ENCODE measurements at regions not wholly inside any gene's neighbourhood (a gene's known extent, or its start where the extent isn't known, plus 50 kb on each side); places are given as distances from the start of the nearest gene placed in this dataset.
"Not testable (repeated sequence)": the region's sequence is repeated elsewhere in the genome, so short reads cannot be mapped to it uniquely, and the experiment has no call there.

DNA sequence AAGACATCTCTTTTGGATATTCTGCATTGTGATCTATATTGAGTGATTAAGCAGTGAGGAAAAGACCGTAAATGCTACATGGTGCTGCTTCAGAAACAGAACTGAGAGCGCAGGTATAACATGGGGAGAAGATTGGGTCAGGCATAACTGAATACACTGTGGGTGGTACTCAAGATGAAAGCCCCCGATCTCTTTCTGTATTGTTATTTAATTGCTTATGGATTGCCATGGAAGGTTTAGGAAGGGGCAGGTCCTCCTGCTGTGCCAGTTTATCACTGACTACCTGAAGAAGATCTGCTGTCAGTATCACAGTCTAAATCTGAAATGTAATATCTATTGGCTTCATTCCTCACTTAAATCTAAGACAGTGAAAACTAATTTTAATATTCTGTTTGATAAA is 1568.7 kb upstream of the CELF4 start:
- no peak overlapping the region for H3K4me3 ChIP-seq (ENCODE audit: low read depth, low read length)
- DNase-seq (ENCODE audit: low read depth): no peak
- TF ChIP-seq, protein P1, sequence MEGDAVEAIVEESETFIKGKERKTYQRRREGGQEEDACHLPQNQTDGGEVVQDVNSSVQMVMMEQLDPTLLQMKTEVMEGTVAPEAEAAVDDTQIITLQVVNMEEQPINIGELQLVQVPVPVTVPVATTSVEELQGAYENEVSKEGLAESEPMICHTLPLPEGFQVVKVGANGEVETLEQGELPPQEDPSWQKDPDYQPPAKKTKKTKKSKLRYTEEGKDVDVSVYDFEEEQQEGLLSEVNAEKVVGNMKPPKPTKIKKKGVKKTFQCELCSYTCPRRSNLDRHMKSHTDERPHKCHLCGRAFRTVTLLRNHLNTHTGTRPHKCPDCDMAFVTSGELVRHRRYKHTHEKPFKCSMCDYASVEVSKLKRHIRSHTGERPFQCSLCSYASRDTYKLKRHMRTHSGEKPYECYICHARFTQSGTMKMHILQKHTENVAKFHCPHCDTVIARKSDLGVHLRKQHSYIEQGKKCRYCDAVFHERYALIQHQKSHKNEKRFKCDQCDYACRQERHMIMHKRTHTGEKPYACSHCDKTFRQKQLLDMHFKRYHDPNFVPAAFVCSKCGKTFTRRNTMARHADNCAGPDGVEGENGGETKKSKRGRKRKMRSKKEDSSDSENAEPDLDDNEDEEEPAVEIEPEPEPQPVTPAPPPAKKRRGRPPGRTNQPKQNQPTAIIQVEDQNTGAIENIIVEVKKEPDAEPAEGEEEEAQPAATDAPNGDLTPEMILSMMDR (IDR thresholded peaks at IDR 0.05; ENCODE audit: low read depth, low read length): no peak
- no peak for TF ChIP-seq POLR2A (IDR thresholded peaks at IDR 0.05; ENCODE audit: extremely low read depth, insufficient read length)
- TF ChIP-seq, protein P2, sequence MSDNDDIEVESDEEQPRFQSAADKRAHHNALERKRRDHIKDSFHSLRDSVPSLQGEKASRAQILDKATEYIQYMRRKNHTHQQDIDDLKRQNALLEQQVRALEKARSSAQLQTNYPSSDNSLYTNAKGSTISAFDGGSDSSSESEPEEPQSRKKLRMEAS (IDR thresholded peaks at IDR 0.05; ENCODE audit: low read depth, low read length): no peak
- TF ChIP-seq MYC (IDR thresholded peaks at IDR 0.05; ENCODE audit: low read depth, low read length): no peak

DNA sequence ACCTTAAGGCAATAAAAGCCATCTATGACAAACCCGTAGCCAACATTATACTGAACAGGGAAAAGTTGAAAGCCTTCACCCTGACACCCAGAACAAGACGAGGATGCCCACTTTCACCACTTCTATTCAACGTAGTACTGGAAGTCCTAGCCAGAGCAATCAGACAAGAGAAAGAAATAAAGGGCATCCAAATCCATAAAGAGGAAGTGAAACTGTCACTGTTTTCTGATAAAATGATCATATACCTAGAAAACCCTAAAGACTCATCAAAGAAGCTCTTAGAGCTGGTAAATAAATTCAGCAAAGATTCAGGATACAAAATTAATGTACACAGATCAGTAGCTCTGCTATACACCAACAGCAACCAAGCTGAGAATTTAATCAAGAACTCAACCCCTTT is 1561.9 kb upstream of the CELF4 start:
- DNase-seq (ENCODE audit: low read depth); H3K4me3 ChIP-seq (ENCODE audit: low read depth, low read length): not testable (repeated sequence)

DNA sequence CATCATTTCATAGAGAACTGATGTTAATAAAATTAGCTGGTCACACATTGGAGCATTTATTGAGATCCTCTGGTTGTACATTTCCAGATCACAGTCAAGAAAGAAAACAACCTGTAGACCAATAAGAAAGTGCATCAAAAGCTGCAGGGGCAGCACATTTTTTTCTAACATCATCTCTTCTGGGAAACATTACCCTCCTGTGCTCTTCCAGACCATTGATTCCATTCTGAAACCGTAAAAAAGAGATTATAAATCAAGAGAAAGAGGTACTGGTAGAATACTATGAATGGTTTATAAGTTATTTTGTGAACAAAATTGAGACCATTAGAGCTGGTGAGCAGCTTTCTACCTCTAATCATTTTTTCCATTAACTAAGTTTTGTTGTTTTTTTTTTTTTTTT is 1548.2 kb upstream of the CELF4 start:
- TF ChIP-seq, protein P2 (IDR thresholded peaks at IDR 0.05; ENCODE audit: low read depth, low read length): no peak
- TF ChIP-seq POLR2A (IDR thresholded peaks at IDR 0.05; ENCODE audit: extremely low read depth, insufficient read length): no peak
- no peak for TF ChIP-seq MYC (IDR thresholded peaks at IDR 0.05; ENCODE audit: low read depth, low read length)
- TF ChIP-seq, protein P1 (IDR thresholded peaks at IDR 0.05; ENCODE audit: low read depth, low read length): no peak
- DNase-seq (ENCODE audit: low read depth): no peak
- H3K4me3 ChIP-seq (ENCODE audit: low read depth, low read length): no peak overlapping the region

DNA sequence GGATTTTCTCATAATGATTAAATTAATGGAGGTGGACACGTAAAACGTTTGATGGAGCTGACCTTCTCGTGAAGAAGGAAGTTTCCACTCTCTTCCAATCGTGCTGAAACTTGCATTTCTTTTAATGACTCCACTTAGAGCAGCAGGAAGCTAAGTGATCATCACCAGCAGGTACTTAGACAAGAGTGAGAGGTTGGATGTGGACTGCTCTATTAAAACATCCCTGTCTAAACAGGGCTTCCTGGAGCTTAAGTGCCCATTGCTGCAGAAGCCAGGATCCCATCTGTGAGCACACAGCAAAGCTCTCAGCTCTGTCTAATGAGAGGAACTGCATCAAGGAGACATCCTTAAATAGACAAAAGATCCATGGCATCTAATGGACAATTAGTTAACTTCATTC is 1539.5 kb upstream of the CELF4 start:
- TF ChIP-seq, protein P2 (IDR thresholded peaks at IDR 0.05; ENCODE audit: low read depth, low read length): no peak
- no peak for TF ChIP-seq MYC (IDR thresholded peaks at IDR 0.05; ENCODE audit: low read depth, low read length)
- TF ChIP-seq POLR2A (IDR thresholded peaks at IDR 0.05; ENCODE audit: extremely low read depth, insufficient read length): no peak
- TF ChIP-seq, protein P1 (IDR thresholded peaks at IDR 0.05; ENCODE audit: low read depth, low read length): no peak
- no peak overlapping the region for H3K4me3 ChIP-seq (ENCODE audit: low read depth, low read length)
- DNase-seq (ENCODE audit: low read depth): no peak

DNA sequence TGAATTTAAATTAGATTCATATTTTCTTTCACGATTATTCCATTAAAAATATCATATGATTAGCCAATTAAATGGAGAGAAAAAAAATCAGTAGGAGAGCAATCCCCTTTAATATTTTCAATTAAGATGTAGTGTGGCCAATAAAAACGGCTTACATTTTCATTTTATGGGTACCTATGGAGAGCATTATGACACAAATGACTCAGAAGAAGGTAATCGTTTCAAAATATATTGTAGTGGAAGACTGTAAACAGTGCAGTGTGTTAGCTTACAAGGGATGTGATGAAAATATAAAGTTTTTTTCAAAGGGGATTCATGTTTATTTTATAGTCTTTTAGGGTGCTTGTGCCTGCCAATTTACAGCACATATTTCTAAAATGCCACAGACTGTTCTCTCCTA is 1507.4 kb upstream of the CELF4 start:
- DNase-seq (ENCODE audit: low read depth): no peak
- TF ChIP-seq, protein P2 (IDR thresholded peaks at IDR 0.05; ENCODE audit: low read depth, low read length): no peak
- no peak for TF ChIP-seq POLR2A (IDR thresholded peaks at IDR 0.05; ENCODE audit: extremely low read depth, insufficient read length)
- TF ChIP-seq, protein P1 (IDR thresholded peaks at IDR 0.05; ENCODE audit: low read depth, low read length): no peak
- TF ChIP-seq MYC (IDR thresholded peaks at IDR 0.05; ENCODE audit: low read depth, low read length): no peak
- H3K4me3 ChIP-seq (ENCODE audit: low read depth, low read length): no peak overlapping the region

DNA sequence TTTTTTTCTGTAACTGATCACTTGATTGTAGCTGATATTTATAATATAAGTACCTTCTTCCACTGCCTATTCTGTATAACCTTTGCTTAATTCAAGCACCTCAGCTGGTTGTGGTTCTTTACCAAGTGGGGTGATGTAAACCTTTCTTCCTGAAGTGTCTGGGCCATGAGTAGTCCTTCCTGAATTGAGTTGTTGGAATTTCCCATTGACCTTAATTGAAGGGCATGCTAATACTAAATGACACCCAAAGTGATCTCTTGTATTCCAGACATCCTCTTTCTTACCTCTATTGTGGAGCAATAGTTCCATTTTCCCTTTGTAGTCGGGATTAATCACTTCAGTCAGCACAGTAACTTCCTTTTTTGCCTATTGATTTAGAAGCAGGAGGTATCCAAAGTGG is 1496.8 kb upstream of the CELF4 start:
- DNase-seq (ENCODE audit: low read depth): no peak
- TF ChIP-seq, protein P2 (IDR thresholded peaks at IDR 0.05; ENCODE audit: low read depth, low read length): no peak
- TF ChIP-seq, protein P1 (IDR thresholded peaks at IDR 0.05; ENCODE audit: low read depth, low read length): no peak
- TF ChIP-seq POLR2A (IDR thresholded peaks at IDR 0.05; ENCODE audit: extremely low read depth, insufficient read length) (no peak), MYC (IDR thresholded peaks at IDR 0.05; ENCODE audit: low read depth, low read length) (no peak)
- no peak overlapping the region for H3K4me3 ChIP-seq (ENCODE audit: low read depth, low read length)
